Right renal cortex interstitium (tissue), 3 donors: ENCODE measurements at regions not wholly inside any gene's neighbourhood (a gene's known extent, or its start where the extent isn't known, plus 50 kb on each side); places are given as distances from the start of the nearest gene placed in this dataset.

Experiments used
- DNase-seq, 3 donors: peaks; one replicate each; pipeline ENCODE4 v3.0.0-alpha.2; 2013; ENCODE audit warnings: low read depth in 3 of 3, low spot score in 2 of 3

- no peak for DNase-seq
These were observed 178.5 kb downstream of the RHOU start for GRCh38 chr1:228913626-228914414.

DNA sequence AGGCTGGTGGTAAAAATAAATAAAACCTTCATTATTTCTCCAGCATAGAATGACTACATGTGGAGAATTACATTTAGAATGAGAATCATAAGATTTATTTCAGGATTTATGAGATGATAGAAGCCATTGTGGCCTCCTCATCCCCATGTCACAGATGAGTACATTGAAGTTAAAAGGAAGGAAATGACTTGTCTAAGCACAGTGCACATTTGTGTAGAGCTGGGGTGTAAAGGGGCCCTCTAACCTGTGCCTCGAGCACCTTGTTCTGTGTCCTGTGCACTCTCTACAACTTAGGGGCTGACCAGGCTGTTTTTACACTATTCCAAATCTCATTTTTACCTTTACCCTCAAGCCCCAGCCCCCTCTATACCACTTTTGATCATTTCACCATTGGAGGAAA is 179.4 kb downstream of the RHOU start:
- DNase-seq: no peak

DNA sequence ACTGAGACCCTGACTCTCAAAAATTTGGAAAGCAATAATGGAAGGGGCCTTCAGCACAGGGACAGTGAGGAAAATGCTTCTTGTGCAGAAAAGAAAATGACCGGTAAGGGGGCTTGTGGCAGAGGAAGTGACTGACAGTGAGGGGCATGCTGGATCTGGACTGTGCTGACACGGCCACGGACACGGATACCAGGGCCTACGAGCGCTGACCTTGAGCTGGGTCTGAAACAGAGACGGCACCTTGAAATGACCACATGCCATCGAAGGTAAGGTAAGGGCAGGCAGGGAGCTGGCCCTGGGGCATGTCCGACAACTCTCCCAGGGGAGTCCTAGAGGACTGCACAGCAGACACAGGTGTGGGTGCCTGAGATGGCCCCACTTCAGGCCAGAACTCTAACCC is 182.1 kb downstream of the RHOU start:
- DNase-seq: no peak

- DNase-seq: no peak
These were observed 182.5 kb downstream of the RHOU start for GRCh38 chr1:228917755-228918154.

- no peak for DNase-seq
These were observed 183.1 kb downstream of the RHOU start for GRCh38 chr1:228918335-228918734.

DNA sequence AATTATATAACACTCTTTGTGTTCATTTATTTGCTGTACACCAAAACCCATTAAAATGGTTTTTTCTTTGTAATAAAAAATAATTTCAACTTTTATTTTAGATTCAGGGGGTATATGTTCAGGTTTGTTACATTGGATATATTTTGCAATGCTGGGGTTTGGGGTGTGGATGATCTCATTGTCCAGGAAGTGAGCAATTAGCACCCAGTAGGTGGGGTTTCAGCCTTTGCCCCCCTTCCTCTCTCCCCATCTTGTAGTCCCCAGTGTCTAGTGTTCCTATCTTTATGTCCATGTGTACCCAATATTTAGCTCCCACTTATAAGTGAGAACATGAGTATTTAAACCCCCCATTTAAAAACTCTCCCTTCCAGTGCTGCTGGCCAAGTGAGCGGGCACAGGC is 184.6 kb downstream of the RHOU start:
- DNase-seq: no peak

GRCh38 chr1:228920831-228921230 is 185.6 kb downstream of the RHOU start:
- no peak for DNase-seq

- DNase-seq: no peak
These were observed 186.2 kb downstream of the RHOU start for GRCh38 chr1:228921481-228921880.

GRCh38 chr1:228922722-228923376 is 187.6 kb downstream of the RHOU start:
- DNase-seq: no peak

- no peak for DNase-seq
These were observed 188.9 kb downstream of the RHOU start for GRCh38 chr1:228923973-228924686.

DNA sequence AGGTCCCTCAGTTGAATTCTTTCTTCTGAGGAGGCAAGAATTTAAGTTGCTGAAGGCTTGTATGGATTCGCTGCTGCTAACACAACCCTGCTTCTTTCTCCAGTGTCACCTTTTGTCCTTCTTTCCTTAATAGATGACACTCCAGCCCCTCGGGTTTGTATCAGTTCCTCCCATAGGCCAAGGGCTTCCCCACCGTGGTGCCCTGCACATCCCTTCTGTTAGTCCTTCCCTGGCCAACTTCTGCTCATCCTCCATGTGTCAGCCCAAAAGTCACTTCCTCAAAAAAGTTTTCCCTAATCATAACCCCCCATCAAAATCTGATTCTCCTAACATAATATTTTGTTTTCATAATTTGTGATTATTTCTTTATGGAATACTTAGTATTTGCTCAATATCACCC is 190.4 kb downstream of the RHOU start:
- DNase-seq: no peak

DNA sequence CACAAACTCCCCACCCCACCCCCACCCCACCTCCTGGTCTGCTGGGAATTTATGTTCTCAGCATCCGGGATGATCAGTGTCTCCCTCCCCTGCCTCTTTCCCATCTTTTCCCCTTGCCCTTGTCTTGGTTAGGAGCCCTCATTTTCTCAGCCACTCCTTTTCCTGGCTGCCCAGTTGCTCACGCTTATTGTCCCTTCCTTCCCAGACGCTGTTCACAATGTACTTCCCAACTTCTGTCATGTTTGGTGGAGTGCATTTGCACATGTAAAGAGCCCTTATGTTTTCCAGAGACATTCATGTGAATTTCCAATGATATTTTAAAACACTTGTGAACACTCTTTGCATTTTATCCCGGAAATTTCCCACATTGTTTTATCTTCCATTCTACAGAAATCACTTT is 192.1 kb downstream of the RHOU start:
- DNase-seq: no peak

DNA sequence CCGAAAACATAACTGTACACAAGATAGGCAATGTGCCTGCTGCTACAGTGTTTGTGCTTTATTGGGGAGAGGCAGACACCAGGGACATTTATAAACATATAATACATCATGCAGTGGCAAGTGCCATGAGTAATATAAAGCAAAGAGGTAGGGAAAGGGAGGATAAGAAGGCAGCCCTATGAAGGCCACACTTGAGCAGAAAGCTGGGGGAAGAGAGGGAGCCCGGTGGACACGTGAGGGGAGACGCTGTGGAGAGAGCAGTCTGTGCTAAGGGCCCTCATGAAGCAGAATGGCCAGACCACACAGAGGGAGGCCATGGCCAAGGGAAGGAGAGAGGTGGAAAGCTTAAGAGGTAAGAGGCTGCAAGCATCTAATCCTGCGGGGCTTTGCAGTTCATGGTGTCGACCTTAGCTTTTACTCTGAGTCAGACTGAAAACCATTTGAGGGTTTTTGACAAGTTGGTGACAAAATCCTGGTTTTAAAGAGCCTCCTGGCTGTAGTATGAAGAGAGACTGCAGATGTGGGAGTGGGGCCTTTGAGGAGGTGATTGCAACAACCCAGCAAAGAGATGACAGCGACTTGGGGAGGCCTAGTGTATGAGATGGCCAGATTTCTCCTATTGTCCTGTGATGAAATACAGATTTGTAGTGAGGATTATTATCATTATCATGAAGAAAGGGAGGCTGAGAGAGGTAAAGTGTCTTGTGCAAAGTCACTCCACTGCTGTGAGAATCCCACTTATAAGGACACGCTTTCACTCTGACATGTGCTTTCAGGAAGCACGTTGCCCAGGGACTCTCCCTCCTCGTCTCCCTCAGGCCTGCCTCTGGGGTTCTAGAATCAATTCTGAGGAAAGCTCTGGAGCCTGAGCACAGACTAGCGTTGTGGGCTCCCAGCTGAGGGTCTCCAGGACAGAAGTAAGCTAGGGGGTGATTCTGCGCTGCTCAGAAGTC is 192.9 kb downstream of the RHOU start:
- no peak for DNase-seq

GRCh38 chr1:228929476-228930027 is 194.3 kb downstream of the RHOU start:
- no peak for DNase-seq

GRCh38 chr1:228930479-228930957 is 195.2 kb downstream of the RHOU start:
- DNase-seq: no peak

DNA sequence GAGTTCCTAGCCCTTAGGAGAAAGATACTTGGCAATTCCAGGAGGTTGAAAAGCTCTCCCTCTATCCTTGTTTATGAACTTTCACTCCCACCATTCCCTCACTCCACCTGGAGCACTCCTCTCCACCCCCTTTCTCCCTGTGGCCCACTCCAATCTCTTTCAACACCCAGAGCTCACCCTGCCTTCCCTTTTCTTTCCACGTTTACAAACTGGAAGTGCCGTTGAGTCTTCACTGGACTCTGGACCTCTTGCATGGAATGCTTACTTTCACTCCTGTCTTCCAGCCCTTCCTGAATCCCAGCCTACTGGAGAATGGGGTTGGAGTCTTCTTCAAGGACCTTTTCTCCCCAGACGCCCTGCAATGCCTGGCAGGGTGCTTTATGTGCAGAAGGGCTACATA is 198.5 kb downstream of the RHOU start:
- DNase-seq: no peak

DNA sequence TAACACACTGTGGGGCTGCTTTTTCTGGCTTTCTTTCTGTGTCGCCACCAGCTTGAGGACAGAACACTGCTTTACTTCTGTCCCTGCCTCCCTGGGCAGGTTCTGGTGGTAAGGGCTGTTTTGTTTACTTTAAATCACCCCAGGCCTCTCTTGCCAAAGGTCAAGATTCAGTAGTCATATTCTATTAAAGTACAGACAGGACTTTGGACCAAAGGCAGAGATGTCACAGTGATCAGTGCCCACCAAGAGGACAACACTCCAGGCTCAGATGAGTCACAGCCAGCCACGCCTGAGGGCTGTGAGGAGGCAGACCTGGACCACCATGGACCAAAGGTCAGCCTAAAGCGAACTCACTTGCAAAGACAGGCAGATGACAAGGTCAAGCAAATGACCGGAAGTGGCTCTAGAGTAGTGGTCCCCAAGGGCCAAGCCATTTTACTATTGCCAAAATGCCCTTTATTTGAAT is 200.0 kb downstream of the RHOU start:
- no peak for DNase-seq

DNA sequence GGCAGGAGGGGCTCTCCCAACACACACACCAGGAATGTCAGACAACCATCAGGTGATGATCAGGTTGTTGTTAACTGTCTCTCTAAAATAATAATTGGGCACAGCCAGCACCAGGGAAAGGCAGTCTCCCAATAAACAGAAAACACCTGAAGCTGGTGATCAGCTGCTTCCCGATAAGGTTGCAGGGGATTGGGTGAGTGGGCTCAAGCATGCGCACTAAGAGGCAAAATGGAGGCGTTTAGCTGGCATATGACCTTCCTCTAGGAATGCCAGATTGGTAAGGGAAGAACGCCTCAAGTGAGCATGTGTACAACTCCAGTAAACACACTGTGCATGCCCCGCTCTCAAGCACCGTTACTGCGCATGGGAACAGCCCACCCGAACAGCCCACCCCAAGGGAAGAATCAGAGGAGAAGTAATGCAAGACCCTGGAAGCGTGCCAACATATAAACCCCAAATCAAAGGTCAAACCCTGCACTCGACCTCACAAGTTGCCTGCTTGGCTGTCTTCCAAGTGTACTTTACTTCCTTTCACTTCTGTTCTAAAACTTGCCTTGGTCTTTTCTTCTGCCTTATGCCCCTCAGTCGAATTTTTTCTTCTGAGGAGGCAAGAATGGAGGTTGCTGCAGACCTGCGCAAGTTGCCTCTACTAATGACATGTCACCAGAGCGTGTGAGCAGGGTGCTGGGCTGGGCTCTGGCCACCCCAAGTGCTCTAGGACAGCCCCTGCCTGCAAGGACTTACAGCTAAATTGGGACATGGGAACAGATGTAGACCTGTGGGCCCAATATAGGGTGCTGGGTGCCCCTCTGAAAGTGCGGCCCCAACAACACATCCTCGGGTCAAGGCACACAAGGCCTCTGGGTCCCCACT is 200.8 kb downstream of the RHOU start:
- DNase-seq: no peak

DNA sequence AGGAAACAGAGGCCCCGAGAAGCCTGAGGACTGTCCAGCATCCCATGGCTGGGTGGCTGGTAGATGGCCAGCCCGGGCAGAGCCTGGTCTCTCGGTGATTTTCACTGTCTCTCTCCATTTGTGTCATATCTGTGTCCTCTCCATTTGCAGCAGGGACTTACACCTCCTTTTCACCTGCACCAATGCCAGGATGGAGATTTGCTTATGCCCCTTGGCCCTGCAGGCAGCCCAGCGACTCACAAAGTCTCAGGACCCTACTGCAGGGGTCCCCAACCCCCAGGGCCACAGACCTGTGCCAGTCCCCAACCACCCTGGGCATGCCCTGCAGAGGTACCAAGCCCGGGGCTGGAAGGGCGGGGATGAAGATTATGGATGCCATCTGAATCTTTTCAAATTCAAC is 201.6 kb downstream of the RHOU start:
- no peak for DNase-seq
